Endodermal cell (in vitro differentiated cells): ENCODE measurements at regions not wholly inside any gene's neighbourhood (a gene's known extent, or its start where the extent isn't known, plus 50 kb on each side); places are given as distances from the start of the nearest gene placed in this dataset.

ENCODE experiments used
- DNase-seq: peaks from one replicate; pipeline ENCODE4 v3.0.0-alpha.2; 2017
- H3K27ac ChIP-seq: 2 replicates; pipeline ENCODE4 v1.5.1; 2013; ENCODE audit warnings: mild to moderate bottlenecking, low read depth, low read length, moderate library complexity
- H3K27me3 ChIP-seq: 2 replicates; pipeline ENCODE4 v1.6.1; 2013; ENCODE audit warnings: mild to moderate bottlenecking, low read length, moderate library complexity; ENCODE audit not compliant: insufficient read depth, control insufficient read depth, poor library complexity, severe bottlenecking
- H3K36me3 ChIP-seq: 2 replicates; pipeline ENCODE4 v1.7.0; 2013; ENCODE audit warnings: mild to moderate bottlenecking, low read length, moderate library complexity; ENCODE audit not compliant: control insufficient read depth, insufficient read depth
- H3K4me1 ChIP-seq: one replicate; pipeline ENCODE4 v1.7.0; 2013; ENCODE audit warnings: low read length; ENCODE audit not compliant: control insufficient read depth, insufficient read depth
- H3K4me3 ChIP-seq: 2 replicates; pipeline ENCODE4 v1.5.1; 2013; ENCODE audit warnings: mild to moderate bottlenecking, low read length, moderate library complexity
- H3K9ac ChIP-seq: 2 replicates; pipeline ENCODE4 v1.6.1; 2013; ENCODE audit warnings: mild to moderate bottlenecking, low read length, moderate library complexity; ENCODE audit not compliant: poor library complexity, severe bottlenecking; ENCODE audit errors: extremely low read depth
- H3K9me3 ChIP-seq: 2 replicates; pipeline ENCODE4 v1.6.1; 2013; ENCODE audit warnings: mild to moderate bottlenecking, low read length, moderate library complexity; ENCODE audit not compliant: control insufficient read depth
- H3K27ac Mint-ChIP-seq: 2 replicates; pipeline ENCODE4 v1.8.0; 2020; ENCODE audit warnings: mixed read lengths
- H3K27me3 Mint-ChIP-seq: 2 replicates; pipeline ENCODE4 v1.8.0; 2021; ENCODE audit warnings: mild to moderate bottlenecking, mixed read lengths; ENCODE audit not compliant: insufficient read depth
- H3K36me3 Mint-ChIP-seq: 2 replicates; pipeline ENCODE4 v1.8.0; 2020; ENCODE audit warnings: low read depth, mixed read lengths
- H3K4me1 Mint-ChIP-seq: 2 replicates; pipeline ENCODE4 v1.8.0; 2020; ENCODE audit warnings: mixed read lengths
- H3K4me3 Mint-ChIP-seq: 2 replicates; pipeline ENCODE4 v1.8.0; 2020; ENCODE audit warnings: mild to moderate bottlenecking, moderate library complexity, mixed read lengths
- H3K9me3 Mint-ChIP-seq: 2 replicates; pipeline ENCODE4 v1.8.0; 2020; ENCODE audit warnings: mild to moderate bottlenecking, mixed read lengths
- CTCF ChIP-seq: fragments of 200-600 bp; sonication (generic); conservative IDR thresholded peaks from 2 replicates; pipeline ENCODE4 v1.5.0; 2021; ENCODE audit warnings: antibody characterized with exemption, mild to moderate bottlenecking
- WGBS, 2 experiments: methylation state at CpG; one replicate each; pipeline versions ENCODE4 v1.1.5 to v1.1.7; 2013; ENCODE audit warnings: missing lambda C conversion rate in 2 of 2, mixed read lengths in 1 of 2; ENCODE audit not compliant: insufficient coverage in 1 of 2, insufficient read length in 1 of 2; 5-methylcytosine and 5-hydroxymethylcytosine counted together

- H3K4me1 Mint-ChIP-seq = no peaks in the 10 kb centered on the region
- Histone ChIP-seq H3K27me3 (no peaks in the 10 kb centered on the region), H3K4me3 (no peak overlapping the region), H3K4me1 (no peaks in the 10 kb centered on the region), H3K9me3 (peaks cover 29% of the 10 kb centered on the region), H3K9ac (no peak overlapping the region), H3K27ac (no peak overlapping the region), H3K36me3 (no peaks in the 10 kb centered on the region)
- TF ChIP-seq CTCF = no peak
- H3K36me3 Mint-ChIP-seq = no peaks in the 10 kb centered on the region
- DNase-seq = no peak
- peaks cover 10% of the 10 kb centered on the region for H3K27me3 Mint-ChIP-seq
- no peak overlapping the region for H3K4me3 Mint-ChIP-seq
- H3K9me3 Mint-ChIP-seq = peaks cover 39% of the 10 kb centered on the region
- H3K27ac Mint-ChIP-seq = no peak overlapping the region
These were observed 303.4 kb upstream of the C1orf174 start for GRCh38 chr1:4203501-4203900.

- H3K36me3 ChIP-seq = no peaks in the 10 kb centered on the region
- no peak overlapping the region for H3K27ac Mint-ChIP-seq
- H3K4me1 ChIP-seq = no peaks in the 10 kb centered on the region
- no peak overlapping the region for H3K4me3 Mint-ChIP-seq
- H3K27ac ChIP-seq = no peak overlapping the region
- peaks cover 22% of the 10 kb centered on the region for H3K9me3 ChIP-seq
- no peak overlapping the region for H3K9ac ChIP-seq
- no peak for DNase-seq
- H3K27me3 Mint-ChIP-seq = peaks cover 8% of the 10 kb centered on the region
- no peaks in the 10 kb centered on the region for H3K36me3 Mint-ChIP-seq
- H3K4me1 Mint-ChIP-seq = peaks cover 19% of the 10 kb centered on the region
- H3K9me3 Mint-ChIP-seq = peaks cover 39% of the 10 kb centered on the region
- 82 to 90% methylated on average over 3 to 4 of the region's 4 CpGs for WGBS, 2 experiments
- H3K27me3 ChIP-seq = no peaks in the 10 kb centered on the region
- H3K4me3 ChIP-seq = no peak overlapping the region
- TF ChIP-seq CTCF = no peak
These were observed 307.1 kb upstream of the C1orf174 start for GRCh38 chr1:4207183-4207582.

- Mint-ChIP-seq H3K27me3 (peaks cover 6% of the 10 kb centered on the region), H3K9me3 (peaks cover 33% of the 10 kb centered on the region)
- no peak for DNase-seq
These were observed 308.0 kb upstream of the C1orf174 start for GRCh38 chr1:4207842-4208692.

More at GRCh38 chr1:4207842-4208692, 308.0 kb upstream of the C1orf174 start:
- H3K4me3 ChIP-seq = no peak overlapping the region
- TF ChIP-seq CTCF = no peak
- H3K27ac ChIP-seq = no peak overlapping the region
- H3K9me3 ChIP-seq = peaks cover 19% of the 10 kb centered on the region
- H3K27ac Mint-ChIP-seq = no peak overlapping the region
- H3K36me3 ChIP-seq = no peaks in the 10 kb centered on the region
- no peaks in the 10 kb centered on the region for H3K36me3 Mint-ChIP-seq
- no peaks in the 10 kb centered on the region for H3K4me1 ChIP-seq
- WGBS, 2 experiments = 91 to 94% methylated on average over 7 to 9 of the region's 10 CpGs
- no peaks in the 10 kb centered on the region for H3K27me3 ChIP-seq
- peaks cover 22% of the 10 kb centered on the region for H3K4me1 Mint-ChIP-seq
- H3K9ac ChIP-seq = no peak overlapping the region
- no peak overlapping the region for H3K4me3 Mint-ChIP-seq
